Muscle layer of colon (tissue), 2 donors: ENCODE measurements at regions not wholly inside any gene's neighbourhood (a gene's known extent, or its start where the extent isn't known, plus 50 kb on each side); places are given as distances from the start of the nearest gene placed in this dataset.

ENCODE experiments used
- H3K27ac ChIP-seq: one replicate; pipeline ENCODE4 v1.7.0; 2013; ENCODE audit warnings: low read depth, mild to moderate bottlenecking, low read length, moderate library complexity
- H3K27me3 ChIP-seq, 2 donors: one replicate each; pipeline ENCODE4 v1.7.0; 2013; ENCODE audit warnings: low read length in 2 of 2, mild to moderate bottlenecking in 2 of 2; ENCODE audit not compliant: insufficient read depth in 2 of 2, control insufficient read depth in 1 of 2
- H3K36me3 ChIP-seq: one replicate; pipeline ENCODE4 v1.7.0; 2013; ENCODE audit warnings: mild to moderate bottlenecking, low read length; ENCODE audit not compliant: insufficient read depth
- H3K4me1 ChIP-seq: one replicate; pipeline ENCODE4 v1.7.0; 2013; ENCODE audit warnings: mild to moderate bottlenecking, low read length; ENCODE audit not compliant: insufficient read depth
- H3K4me3 ChIP-seq, 2 donors: one replicate each; pipeline ENCODE4 v1.7.0; 2013; ENCODE audit warnings: low read length in 2 of 2, low read depth in 1 of 2, mild to moderate bottlenecking in 1 of 2, moderate library complexity in 1 of 2
- H3K9ac ChIP-seq: one replicate; pipeline ENCODE4 v1.7.0; 2013; ENCODE audit warnings: low read length
- H3K9me3 ChIP-seq: one replicate; pipeline ENCODE4 v1.7.0; 2013; ENCODE audit warnings: mild to moderate bottlenecking, low read length
- donor health status: abdominal sarcoma.
- donor health status: Adenocarcinoma of cecum.

- H3K27me3 ChIP-seq: peaks cover 0 to 18% of the 10 kb centered on the region in 2 donors
- no peak overlapping the region for H3K4me3 ChIP-seq
- no peaks in the 10 kb centered on the region for H3K36me3 ChIP-seq
- no peaks in the 10 kb centered on the region for H3K9me3 ChIP-seq
- H3K4me1 ChIP-seq: no peaks in the 10 kb centered on the region
- H3K9ac ChIP-seq: no peak overlapping the region
- no peak overlapping the region for H3K27ac ChIP-seq
These were observed 288.0 kb downstream of the BMP7 start for GRCh38 chr20:56978475-56978874.

- no peaks in the 10 kb centered on the region for H3K4me1 ChIP-seq
- no peak overlapping the region for H3K27ac ChIP-seq
- H3K4me3 ChIP-seq: no peak overlapping the region
- H3K9ac ChIP-seq: no peak overlapping the region
- no peaks in the 10 kb centered on the region for H3K9me3 ChIP-seq
- peaks cover 0 to 18% of the 10 kb centered on the region in 2 donors for H3K27me3 ChIP-seq
- no peaks in the 10 kb centered on the region for H3K36me3 ChIP-seq
These were observed 287.3 kb downstream of the BMP7 start for GRCh38 chr20:56979125-56979524.

GRCh38 chr20:56981301-56981700 lies 285.1 kb downstream of the BMP7 start:
- peaks cover 0 to 11% of the 10 kb centered on the region in 2 donors for H3K27me3 ChIP-seq

GRCh38 chr20:56983813-56984212 lies 282.6 kb downstream of the BMP7 start:
- Histone ChIP-seq H3K9ac (no peak overlapping the region), H3K9me3 (peaks cover 4% of the 10 kb centered on the region), H3K36me3 (no peaks in the 10 kb centered on the region), H3K27me3 (peaks cover 0 to under 1% of the 10 kb centered on the region in 2 donors), H3K27ac (no peak overlapping the region), H3K4me3 (no peak overlapping the region), H3K4me1 (no peaks in the 10 kb centered on the region)

More at GRCh38 chr20:56981301-56981700, 285.1 kb downstream of the BMP7 start:
- Histone ChIP-seq H3K4me3 (no peak overlapping the region), H3K27ac (no peak overlapping the region), H3K9ac (no peak overlapping the region), H3K36me3 (no peaks in the 10 kb centered on the region), H3K4me1 (no peaks in the 10 kb centered on the region), H3K9me3 (peaks cover 4% of the 10 kb centered on the region)

GRCh38 chr20:56985066-56985685 lies 281.3 kb downstream of the BMP7 start:
- Histone ChIP-seq H3K4me3 (no peak overlapping the region), H3K9ac (no peak overlapping the region), H3K27me3 (no peaks in the 10 kb centered on the region), H3K27ac (no peak overlapping the region), H3K4me1 (no peaks in the 10 kb centered on the region), H3K9me3 (peaks cover 4% of the 10 kb centered on the region), H3K36me3 (no peaks in the 10 kb centered on the region)

GRCh38 chr20:56986476-56986875 lies 280.0 kb downstream of the BMP7 start:
- Histone ChIP-seq H3K27ac (no peak overlapping the region), H3K9ac (no peak overlapping the region), H3K36me3 (no peaks in the 10 kb centered on the region)

GRCh38 chr20:56986931-56987720 lies 279.3 kb downstream of the BMP7 start:
- H3K9me3 ChIP-seq: peaks cover 4% of the 10 kb centered on the region
- H3K4me1 ChIP-seq: no peaks in the 10 kb centered on the region
- no peaks in the 10 kb centered on the region for H3K36me3 ChIP-seq
- no peaks in the 10 kb centered on the region for H3K27me3 ChIP-seq
- no peak overlapping the region for H3K27ac ChIP-seq
- no peak overlapping the region for H3K9ac ChIP-seq
- no peak overlapping the region for H3K4me3 ChIP-seq

More at GRCh38 chr20:56986476-56986875, 280.0 kb downstream of the BMP7 start:
- Histone ChIP-seq H3K27me3 (no peaks in the 10 kb centered on the region), H3K9me3 (peaks cover 4% of the 10 kb centered on the region), H3K4me1 (no peaks in the 10 kb centered on the region), H3K4me3 (no peak overlapping the region)

GRCh38 chr20:56987986-56988385 lies 278.5 kb downstream of the BMP7 start:
- H3K36me3 ChIP-seq: no peaks in the 10 kb centered on the region
- H3K4me1 ChIP-seq: no peaks in the 10 kb centered on the region
- no peak overlapping the region for H3K4me3 ChIP-seq
- H3K9ac ChIP-seq: no peak overlapping the region
- H3K9me3 ChIP-seq: peaks cover 4% of the 10 kb centered on the region
- no peaks in the 10 kb centered on the region for H3K27me3 ChIP-seq
- no peak overlapping the region for H3K27ac ChIP-seq

GRCh38 chr20:56988446-56988845 lies 278.0 kb downstream of the BMP7 start:
- no peaks in the 10 kb centered on the region for H3K27me3 ChIP-seq
- no peak overlapping the region for H3K4me3 ChIP-seq
- H3K4me1 ChIP-seq: no peaks in the 10 kb centered on the region
- no peak overlapping the region for H3K27ac ChIP-seq
- H3K36me3 ChIP-seq: no peaks in the 10 kb centered on the region
- peaks cover 4% of the 10 kb centered on the region for H3K9me3 ChIP-seq
- no peak overlapping the region for H3K9ac ChIP-seq

- Histone ChIP-seq H3K36me3 (no peaks in the 10 kb centered on the region), H3K4me1 (no peaks in the 10 kb centered on the region), H3K27me3 (no peaks in the 10 kb centered on the region), H3K4me3 (no peak overlapping the region), H3K9me3 (peaks cover 4% of the 10 kb centered on the region), H3K9ac (no peak overlapping the region), H3K27ac (no peak overlapping the region)
These were observed 276.9 kb downstream of the BMP7 start for GRCh38 chr20:56989516-56989915.

- Histone ChIP-seq H3K4me3 (no peak overlapping the region), H3K36me3 (no peaks in the 10 kb centered on the region), H3K27me3 (no peaks in the 10 kb centered on the region)
These were observed 273.4 kb downstream of the BMP7 start for GRCh38 chr20:56993020-56993559.

More at GRCh38 chr20:56993020-56993559, 273.4 kb downstream of the BMP7 start:
- Histone ChIP-seq H3K4me1 (no peaks in the 10 kb centered on the region), H3K27ac (no peak overlapping the region), H3K9ac (no peak overlapping the region), H3K9me3 (peaks cover 2% of the 10 kb centered on the region)
